ENCODE measurements at regions not wholly inside any gene's neighbourhood (a gene's known extent, or its start where the extent isn't known, plus 50 kb on each side); places are given as distances from the start of the nearest gene placed in this dataset.

DNA sequence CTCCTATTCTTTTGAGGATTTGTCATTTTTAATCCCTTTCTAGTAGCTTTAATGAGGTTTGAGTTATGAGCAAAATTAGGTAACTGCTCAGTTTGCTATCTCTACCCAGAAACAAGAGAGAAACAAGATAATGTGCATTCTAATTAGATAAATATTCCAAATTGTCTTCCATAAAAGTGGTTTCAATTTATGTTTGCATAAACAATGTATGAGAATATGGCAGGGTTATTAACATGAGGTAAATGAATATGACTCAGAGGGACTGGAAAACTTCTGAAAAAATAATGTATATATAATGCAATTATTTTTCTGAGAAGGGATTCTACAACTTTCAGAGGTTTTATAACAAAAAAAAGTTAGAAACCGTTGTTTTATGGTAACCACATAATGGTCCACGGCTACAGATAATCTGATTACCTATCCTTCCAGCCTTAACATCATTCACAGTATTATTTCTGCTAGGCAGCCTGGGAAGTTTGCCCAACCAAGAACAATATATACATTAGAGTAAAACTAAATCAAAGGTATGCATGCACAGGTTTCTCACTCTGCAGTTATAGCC lies 101.2 kb downstream of the CRPPA start:
- DNase-seq (ENCODE audit: low read depth, low spot score), result no peak

DNA sequence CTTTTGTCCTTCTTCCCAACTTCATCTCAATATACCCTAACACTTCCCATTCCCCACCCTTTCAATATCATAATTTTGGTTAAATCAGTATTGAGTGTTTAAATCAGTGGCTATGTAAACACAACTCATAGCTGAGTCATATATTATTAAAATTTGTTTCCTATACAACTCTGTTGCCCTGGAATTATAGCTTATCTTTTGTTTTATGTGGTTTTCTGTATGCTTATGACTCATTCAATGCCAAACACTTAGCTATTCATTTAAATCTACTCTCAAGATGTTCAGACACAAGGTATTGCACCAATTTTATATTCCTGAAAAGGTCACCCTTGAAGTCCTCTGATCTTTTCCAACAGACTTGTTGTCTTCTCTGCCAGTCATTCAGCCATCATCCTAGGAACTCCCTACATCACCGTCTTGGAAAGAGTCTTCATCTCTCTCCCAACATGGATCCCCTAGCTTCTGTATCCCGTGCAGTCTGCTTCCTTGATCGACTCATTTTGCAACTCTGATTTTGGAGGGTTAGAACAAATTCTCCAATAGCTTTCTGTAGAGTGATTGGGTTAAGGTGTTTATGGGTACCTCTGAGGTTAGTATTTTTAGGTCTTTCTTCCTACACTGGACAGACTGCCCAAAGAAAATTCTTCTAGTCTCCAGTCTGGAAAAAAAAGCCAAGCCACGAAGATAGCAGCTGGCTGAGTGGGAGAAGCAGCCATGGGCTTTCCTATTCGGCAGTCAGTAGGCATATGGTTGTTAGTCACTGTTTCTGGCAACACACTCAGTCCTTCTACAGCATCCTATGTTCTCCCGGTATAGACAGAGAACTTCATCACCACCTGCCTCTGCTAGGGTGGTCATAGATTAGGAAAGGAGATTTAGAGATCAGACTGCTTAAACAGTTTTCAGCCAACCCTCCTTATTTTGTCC lies 102.1 kb downstream of the CRPPA start:
- no peak for DNase-seq (ENCODE audit: low read depth, low spot score)

- no peak for DNase-seq (ENCODE audit: low read depth, low spot score)
These were observed 102.9 kb downstream of the CRPPA start for GRCh38 chr7:16318463-16318862.

- no peak for DNase-seq (ENCODE audit: low read depth, low spot score)
These were observed 103.9 kb downstream of the CRPPA start for GRCh38 chr7:16317406-16317805.

- DNase-seq (ENCODE audit: low read depth, low spot score), result no peak
These were observed 106.1 kb downstream of the CRPPA start for GRCh38 chr7:16315280-16315679.

- no peak for DNase-seq (ENCODE audit: low read depth, low spot score)
These were observed 112.2 kb downstream of the CRPPA start for GRCh38 chr7:16309129-16309528.

DNA sequence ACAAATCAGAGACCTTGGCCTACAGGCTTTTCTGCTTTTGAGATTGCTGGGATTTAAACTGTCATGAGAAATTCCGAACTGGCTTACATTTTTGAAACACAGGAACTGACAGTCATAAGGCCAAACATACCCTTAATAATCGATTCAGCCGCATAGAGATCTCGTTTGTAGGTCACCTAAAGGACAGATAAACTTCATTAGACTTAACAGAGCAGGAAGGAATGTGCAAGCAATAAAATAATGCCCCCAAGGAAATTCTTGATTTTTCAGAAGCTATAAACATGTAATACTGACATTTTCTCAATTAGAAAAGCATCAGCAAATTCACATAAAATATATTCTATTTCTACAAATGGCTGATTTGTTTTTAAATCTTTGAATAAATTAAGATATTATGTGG lies 120.0 kb downstream of the CRPPA start:
- DNase-seq (ENCODE audit: low read depth, low spot score), result no peak

DNA sequence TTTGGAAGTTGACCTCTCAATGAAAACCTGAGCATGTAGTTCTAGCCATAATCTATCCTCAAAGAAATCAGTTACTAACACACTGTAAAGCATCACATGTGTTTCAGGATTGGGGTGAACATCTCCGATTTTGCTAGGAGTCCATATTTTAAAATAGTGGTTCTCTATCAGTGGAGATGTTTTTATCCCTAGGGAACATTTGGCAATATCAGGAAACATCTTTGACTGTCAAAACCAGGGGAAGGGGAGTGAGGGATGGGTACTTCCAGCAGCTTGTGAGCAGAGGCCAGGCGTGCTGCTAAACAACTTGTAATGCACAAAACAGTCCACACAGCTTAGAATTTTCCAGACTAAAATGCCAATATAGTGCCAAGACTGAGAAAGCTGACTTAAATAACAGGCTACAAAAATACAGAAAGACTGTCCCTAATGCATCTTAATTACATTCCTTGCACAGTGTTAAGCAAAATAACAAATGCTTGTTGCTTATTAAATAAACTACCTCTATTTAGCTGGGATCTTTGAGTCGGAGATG lies 120.9 kb downstream of the CRPPA start:
- DNase-seq (ENCODE audit: low read depth, low spot score), result no peak

GRCh38 chr7:16299853-16300252 lies 121.5 kb downstream of the CRPPA start:
- DNase-seq (ENCODE audit: low read depth, low spot score), result no peak

DNA sequence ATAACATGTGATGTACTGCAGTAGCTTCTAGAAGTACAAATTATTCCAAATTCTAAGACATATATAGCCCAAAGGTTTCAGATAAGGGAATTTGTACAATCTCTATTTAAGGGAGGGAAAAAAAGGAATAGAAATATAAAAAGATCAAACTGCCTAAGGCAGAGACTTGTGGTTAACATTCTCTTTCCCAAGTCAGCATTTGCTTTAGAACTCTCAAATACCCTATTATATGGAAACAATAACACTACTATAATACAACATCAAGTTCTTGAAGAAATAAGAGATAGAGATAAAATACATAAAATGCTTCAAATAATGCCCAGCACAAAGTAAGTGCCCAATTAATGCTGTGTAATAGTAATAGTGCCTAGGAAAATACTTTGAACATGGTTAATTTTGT lies 123.1 kb downstream of the CRPPA start:
- no peak for DNase-seq (ENCODE audit: low read depth, low spot score)

DNA sequence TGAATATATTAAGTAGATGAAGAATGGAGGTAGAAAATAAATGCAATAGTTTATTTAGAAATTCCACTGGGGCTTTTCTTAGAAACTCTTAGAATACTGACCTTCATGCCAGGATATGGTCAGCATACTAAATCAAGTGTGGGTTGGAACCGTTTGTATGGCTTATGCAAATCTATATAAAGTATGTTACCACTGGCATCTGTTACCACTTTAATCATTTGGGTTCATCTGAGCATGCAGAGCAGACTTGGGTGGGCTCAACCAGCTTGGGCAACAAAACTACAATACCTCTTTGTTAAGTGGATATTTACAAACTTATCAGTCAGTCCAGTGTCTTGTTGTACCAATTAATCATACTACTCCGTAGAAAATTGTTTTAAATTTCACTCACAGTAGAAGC lies 125.8 kb downstream of the CRPPA start:
- DNase-seq (ENCODE audit: low read depth, low spot score), result no peak

DNA sequence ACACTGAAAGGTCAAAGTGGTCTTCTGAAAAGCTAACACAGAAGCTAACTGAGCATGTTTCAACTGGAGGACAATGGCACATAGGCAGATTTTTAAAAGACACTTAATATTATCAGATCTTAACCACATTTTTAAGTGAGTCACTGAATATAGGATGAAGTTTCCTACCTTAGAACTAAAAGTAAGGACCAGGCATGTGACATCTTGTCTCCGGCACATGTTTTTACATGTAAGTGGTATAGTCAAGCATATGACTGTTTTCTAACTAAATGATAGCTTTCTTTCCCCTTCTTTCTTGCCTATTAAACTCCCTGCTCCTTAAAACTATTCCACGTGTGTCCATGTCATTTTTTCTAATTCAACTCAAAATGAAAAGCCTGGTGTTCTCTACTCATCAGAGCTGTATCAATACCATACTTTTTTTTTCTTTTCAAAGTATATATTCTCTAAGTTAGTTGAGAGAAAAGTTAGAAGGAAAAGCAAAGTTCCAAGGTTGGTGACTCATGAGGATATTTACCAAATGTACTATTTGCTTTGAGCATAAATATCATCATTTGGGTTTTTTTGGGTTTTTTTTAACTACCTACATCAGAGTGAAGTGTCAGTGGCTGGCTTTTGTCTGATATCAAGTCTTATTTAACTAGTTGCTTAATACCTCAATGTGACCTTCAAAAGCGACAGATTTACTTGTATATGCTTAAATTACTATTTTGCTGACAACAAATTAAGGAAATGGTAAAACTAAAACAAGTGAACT lies 127.5 kb downstream of the CRPPA start:
- DNase-seq (ENCODE audit: low read depth, low spot score), result no peak

GRCh38 chr7:16284581-16284980 lies 136.8 kb downstream of the CRPPA start:
- no peak for DNase-seq (ENCODE audit: low read depth, low spot score)

DNA sequence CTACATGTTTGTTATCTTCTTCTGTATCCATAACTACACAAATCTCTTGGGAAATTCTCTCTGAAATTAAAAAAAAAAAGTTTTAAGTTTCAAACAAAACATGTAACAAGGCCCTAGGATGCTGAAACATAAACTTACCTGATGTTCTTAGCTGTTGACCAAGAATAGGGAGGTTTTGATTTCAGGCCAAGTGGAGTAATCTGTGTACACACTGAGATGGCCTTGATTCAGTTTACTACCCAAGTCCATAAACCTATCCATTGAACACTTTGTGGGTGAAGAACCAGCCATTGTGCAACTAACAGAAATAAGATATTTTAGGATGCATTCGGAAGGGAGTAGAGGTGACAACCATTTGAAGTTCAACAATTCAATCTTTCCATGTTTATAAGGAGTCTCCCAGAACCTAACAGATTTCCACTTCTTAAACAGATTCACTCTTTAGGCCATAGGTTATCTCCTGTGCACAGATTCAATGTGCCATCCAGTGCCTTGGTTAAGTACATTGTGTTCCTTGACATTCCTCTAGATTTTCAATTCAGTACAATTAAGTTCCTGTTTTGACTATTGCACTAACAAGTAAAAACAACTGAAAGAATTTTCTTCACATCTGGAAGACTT lies 143.1 kb downstream of the CRPPA start:
- DNase-seq (ENCODE audit: low read depth, low spot score), result no peak

DNA sequence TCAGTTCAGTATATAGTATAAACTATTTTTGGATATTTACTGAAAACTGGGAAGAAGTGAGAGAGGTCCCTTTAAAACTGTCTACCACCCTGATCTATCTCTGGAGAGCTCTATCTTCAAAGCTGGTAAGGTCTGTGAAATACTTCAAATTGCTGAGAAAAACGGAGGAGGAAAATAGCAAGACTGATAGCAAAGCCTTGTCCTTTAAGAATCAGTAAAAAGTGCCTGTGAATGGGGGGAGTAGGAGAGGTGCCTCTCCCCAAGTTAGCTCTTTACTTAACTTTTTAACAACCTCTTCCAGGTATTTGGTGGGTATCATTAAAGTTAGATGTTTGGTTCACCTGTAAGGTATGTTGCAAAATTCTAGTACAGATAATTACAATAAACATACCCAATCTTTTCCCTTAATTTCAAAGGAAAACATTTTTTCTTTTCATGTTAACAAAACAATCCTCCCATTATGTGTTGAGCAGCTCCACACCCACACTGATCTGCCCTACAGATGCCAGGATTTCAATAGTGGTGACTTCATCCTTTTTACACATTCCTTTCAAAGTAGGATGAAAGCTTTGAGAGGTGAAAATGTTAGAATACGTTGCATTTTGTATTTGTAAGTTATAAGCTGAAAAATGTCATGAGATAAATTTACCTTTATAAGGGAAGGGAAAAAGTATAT lies 149.2 kb downstream of the CRPPA start:
- DNase-seq (ENCODE audit: low read depth, low spot score), result no peak

GRCh38 chr7:16271355-16271915 lies 149.9 kb downstream of the CRPPA start:
- DNase-seq (ENCODE audit: low read depth, low spot score), result no peak

DNA sequence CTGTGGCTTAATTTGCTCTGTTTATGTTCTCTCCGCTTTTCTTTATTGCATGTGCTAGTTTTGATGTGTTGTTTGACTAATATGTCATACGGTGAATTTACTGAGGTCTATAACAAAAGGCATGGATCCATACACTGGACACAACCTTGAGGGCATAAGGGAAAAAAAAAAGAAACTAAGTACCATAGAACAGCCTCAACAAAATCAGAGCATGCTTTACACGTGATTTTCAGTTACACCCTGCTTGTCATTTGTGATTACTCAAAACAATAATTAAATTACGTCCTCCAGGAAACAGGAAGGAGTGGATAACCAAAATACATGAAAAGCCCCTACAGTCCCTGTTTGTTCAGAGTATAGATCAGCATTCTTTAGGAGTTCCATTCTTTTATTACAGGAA lies 150.5 kb downstream of the CRPPA start:
- DNase-seq (ENCODE audit: low read depth, low spot score), result no peak

- DNase-seq (ENCODE audit: low read depth, low spot score), result no peak
These were observed 152.2 kb downstream of the CRPPA start for GRCh38 chr7:16268821-16269768.

- no peak for DNase-seq (ENCODE audit: low read depth, low spot score)
These were observed 153.2 kb downstream of the CRPPA start for GRCh38 chr7:16267953-16268820.
